NCI-H1436 treated with DMSO at 0.1 percent for 48 hours (cell line): ENCODE measurements at regions not wholly inside any gene's neighbourhood (a gene's known extent, or its start where the extent isn't known, plus 50 kb on each side); places are given as distances from the start of the nearest gene placed in this dataset.
"Not testable (repeated sequence)": the region's sequence is repeated elsewhere in the genome, so short reads cannot be mapped to it uniquely, and the experiment has no call there.

Experiments used
- DNase-seq: peaks from one replicate; lab custom pipeline; 2025; lab: John Stamatoyannopoulos, UW

DNA sequence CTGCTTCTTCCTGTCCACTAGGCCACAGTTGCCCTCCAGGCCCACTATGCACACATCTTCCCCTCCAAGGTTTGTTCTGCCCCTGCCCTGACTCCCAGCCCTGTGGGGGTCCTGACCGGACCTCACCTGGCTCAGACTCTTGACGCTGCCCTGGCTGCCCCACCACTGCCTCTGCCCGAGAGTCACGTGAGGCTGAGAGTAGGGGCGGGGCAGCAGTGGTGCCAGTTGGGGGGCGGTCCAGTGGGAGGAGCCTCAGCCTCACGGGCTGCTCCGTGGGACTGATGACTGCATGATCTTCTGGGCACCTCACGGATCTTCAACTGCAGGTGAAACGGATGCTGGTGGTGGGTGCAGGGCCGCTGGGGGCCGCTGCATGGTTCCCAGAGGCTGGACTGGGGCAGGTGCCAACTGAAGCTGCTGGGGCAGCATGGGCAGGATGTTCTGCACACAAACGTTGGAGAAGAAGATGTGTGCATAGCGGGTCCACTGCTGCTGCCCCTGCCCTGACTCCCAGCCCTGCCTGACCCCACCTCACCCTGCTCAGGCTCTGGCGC is 77.6 kb downstream of the HHIPL2 start:
- not testable (repeated sequence) for DNase-seq

DNA sequence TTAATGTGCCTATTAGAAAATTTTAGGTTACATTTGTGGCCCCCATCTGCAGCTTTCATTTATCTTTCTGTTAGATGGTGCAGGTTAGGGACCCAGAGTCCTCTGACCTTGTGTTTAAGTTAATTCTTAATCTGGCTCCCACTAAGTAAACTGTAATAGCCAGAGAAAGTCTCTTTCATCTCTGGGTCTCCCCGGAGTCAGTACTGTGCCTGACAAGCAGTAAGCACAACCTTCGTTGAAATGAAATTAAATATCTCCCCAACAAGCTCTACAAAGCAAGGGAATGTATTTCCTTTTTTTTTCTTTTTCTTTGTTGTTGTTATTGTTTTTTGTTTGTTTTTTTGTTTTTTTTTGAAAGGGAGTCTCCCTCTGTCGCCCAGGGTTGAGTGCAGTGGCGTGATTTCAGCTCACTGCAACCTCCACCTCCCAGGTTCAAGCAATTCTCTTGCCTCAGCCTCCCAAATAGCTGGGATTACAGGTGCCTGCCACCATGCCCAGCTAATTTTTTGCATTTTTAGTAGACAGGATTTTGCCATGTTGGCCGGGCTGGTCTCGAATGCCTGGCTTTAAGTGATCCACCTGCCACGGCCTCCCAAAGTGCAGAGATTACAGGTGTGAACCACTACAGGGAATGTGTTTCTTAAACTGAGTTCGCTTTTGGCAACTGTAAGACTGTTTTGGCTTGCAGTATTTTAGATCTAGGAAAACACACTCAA is 81.6 kb downstream of the HHIPL2 start:
- no peak for DNase-seq

GRCh38 chr1:222465211-222466041 is 82.5 kb downstream of the HHIPL2 start:
- DNase-seq, result no peak

DNA sequence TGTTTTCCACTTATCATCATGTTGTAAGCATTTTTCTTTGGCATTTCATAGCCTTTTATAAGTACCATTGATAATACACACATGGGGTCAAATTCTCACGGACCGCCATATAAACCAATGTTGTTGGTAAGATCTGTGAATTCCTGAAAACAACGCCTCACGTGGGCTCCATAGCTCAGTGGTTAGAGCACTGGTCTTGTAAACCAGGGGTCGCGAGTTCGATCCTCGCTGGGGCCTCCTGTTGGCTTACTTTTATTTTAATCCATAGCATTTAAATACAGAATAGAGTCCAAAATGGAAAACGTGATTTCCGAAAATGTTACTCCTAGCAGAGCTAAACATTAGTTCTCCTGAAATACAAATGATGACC is 83.1 kb downstream of the HHIPL2 start:
- DNase-seq, result peak; percentile 19

GRCh38 chr1:222463059-222463730 is 84.7 kb downstream of the HHIPL2 start:
- no peak for DNase-seq

DNA sequence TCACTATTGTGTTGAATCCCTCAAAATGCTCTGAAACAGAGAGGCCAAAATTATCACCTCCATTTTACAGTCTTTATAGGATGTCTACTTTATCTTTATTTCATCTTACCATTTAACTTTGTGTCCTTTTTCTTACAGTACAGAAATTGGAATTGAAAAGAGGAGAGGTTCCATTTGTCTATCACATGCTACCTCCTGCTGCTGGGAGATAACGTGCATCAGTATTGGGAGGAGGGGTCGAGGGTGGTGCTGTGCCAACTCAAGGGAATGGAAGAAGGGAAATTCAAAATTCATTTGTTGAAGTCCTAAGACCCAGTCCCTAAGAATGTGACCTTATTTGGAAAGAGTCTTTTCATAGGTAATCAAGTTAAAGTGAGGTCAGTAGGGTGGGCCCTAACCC is 85.3 kb downstream of the HHIPL2 start:
- no peak for DNase-seq

DNA sequence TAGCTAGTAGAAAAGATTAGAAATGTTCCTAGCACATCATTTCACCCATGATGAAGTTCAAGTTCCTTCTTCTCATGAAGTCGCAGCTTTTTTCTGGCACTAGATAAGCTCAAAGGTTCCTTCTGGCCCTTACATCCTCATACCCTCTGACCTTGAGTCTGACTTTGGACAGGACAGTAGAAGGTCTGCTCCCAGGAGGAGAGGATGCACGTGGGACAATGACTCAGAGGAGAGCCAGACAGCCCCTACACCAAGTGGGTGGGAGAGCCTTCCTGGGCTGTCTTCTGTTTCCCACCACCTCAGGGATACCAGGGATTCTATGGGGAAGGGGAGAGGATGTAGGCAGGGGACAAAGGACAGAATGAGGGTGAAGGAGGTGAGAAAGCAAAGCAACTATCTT is 86.0 kb downstream of the HHIPL2 start:
- no peak for DNase-seq

DNA sequence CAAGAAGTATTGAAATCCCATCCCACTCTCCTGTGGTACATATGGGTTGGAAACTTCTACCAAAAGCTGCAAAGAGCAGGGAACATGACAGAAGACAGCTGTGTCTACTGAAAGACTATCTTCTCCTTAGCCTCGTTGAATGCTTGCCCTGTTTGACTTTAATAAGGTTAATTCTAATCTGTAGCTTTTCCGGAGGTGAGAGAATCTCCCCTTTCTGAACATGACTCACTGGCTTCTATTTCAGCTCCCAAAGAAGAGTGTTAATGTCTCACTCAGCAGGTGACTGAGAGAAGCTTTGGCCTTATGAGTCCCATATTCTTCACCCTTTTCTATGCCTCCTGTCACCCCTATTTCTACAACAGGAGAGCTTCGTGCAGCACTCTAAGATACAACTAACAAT is 88.3 kb downstream of the HHIPL2 start:
- DNase-seq, result no peak

DNA sequence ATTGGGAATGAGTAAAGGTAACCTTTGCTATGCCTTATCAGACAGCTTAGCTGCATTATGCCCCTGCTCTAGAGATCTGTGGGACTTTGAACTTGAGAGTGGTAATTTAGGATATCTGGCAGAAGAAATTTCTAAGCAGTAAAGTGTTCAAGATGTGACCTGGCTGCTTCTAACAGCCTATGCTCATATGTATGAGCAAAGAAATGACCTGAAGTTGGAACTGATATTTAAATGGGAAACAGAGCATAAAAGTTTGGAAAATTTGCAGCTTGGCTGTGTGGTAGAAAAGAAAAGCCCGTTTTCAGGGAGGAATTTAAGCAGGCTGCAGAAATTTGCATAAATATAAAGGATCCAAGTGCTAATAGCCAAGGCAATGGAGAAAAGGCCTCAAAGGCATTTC is 90.4 kb downstream of the HHIPL2 start:
- no peak for DNase-seq

- no peak for DNase-seq
These were observed 90.8 kb downstream of the HHIPL2 start for GRCh38 chr1:222457084-222457483.

DNA sequence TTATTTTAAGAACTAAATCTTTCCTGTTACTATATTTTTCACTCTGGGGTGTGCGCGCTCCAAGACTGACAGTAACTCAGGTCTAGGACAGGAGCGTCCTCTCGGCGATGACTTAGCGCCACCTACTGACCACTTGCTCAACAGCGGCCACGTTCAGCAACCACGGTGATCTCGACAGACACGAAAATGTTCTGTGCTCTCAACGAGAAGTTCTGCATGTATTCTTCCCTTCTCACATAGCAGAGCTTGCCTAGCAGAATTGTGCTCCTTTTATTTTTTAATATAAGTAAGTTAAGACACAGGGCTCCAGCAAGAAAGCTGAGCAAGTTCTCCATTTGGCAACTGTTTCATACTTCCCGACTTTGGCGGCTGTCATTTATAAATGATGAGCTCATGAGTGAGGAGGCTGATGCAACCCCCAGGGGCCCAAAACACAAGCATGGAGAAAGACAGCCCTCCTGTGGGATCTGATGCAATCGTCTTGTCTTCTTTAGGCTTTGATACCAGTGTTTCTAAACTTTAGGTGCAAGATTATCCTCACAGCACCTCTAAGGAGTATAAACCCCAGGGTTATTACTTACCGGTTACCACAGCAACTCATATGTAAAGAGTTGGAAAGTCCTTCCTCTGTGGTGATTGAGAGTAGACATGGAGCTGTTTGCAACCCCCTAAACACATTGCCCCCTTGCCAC is 92.6 kb downstream of the HHIPL2 start:
- DNase-seq, result peak; percentile 62

DNA sequence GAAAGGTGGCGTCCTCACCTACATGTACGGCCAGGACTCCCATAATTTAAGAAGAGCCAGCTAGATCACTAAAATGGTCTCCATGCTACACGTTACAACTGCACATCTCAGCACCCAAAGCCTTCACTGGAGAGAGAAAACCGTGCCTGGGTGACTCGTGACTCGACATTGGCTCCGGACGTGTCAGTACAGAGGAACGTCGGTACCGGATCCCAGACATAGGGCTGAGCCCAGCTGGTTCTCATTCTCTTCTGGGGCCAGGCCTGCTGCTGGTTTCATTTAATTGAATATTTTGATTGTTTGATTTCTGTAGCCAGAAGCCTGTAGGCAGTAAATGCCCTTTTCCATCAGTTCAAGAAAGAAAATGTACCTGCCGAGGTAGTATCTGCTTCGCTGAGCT is 93.1 kb downstream of the HHIPL2 start:
- no peak for DNase-seq

GRCh38 chr1:222454186-222454585 is 93.7 kb downstream of the HHIPL2 start:
- DNase-seq, result no peak

DNA sequence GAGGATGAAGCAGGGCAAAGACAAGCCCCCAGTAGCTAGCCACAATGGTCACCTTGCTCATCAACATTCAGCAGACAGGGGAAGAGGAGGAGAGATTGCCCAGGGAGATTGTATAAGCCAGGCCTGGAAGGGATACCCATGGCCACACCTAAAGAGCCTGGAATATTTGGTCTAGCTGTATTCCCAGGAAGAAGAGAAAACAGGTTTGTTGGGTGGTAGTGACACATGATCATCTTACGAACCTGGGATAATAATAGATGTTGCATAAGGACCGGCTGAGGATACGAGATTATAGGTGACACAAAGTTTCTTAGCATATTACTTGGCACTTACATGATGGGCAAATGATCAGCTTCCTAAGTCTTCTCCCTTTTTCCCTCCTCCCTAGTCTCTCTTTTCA is 95.9 kb downstream of the HHIPL2 start:
- no peak for DNase-seq

- no peak for DNase-seq
These were observed 104.3 kb downstream of the HHIPL2 start for GRCh38 chr1:222443566-222443965.

- no peak for DNase-seq
These were observed 106.8 kb downstream of the HHIPL2 start for GRCh38 chr1:222441066-222441465.

- DNase-seq, result no peak
These were observed 123.1 kb downstream of the HHIPL2 start for GRCh38 chr1:222424826-222425225.

DNA sequence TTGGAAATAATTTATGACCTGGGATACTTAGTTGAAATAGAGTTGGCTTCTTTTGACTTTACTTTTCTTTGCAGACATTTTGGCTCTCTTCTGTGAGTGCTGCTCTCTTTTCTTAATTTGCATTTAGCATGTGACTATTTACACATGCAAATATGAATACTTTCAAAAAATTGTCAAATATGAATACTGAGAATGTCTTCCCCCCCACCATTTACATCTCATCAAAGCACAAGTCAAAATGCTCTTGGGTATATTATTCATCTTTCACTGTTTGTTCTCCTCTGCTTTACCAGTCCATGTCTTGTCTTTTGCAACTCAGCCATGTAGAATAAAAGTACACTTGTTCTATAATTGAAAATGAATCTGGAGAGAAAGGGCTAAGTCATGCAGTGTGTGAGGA is 126.5 kb downstream of the HHIPL2 start:
- DNase-seq, result no peak

GRCh38 chr1:222420633-222421032 is 127.3 kb downstream of the HHIPL2 start:
- no peak for DNase-seq

DNA sequence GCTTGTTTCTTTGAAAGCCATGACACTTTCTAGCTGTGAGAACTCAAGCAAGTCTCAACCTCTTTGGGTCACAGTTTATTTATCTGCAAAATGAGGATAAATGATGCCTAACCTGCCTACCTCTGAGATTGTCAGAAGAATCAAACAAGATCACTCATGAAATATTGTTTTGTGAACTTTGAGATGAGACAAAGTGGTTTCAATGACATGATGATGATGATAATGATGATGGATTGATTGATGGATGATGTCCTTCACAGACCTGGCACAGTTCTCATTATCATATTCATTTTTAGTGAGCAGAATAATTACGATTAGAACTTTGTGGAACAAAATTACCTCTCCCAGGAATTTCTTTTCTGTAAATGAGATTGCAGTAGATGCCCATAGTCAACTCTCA is 129.2 kb downstream of the HHIPL2 start:
- DNase-seq, result no peak

DNA sequence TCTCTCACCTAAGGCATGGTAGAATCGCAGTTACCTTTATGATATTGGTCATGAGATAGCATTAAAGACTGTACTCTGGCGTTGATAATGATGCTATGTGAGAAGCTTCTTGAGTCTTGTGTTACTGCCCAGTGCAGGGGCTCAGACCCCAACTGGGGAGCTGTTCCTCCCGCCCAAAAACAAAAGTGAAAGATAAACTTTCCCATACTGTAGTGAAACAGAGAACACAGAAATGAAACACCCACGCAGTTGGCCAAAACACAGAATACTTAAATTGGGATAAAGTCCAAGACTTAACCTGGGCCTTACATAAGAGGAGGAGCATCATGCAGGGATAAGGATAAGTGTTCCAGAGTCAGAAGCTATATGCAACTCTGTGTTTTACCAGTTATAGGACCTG is 130.6 kb downstream of the HHIPL2 start:
- no peak for DNase-seq
